ENCODE measurements at regions not wholly inside any gene's neighbourhood (a gene's known extent, or its start where the extent isn't known, plus 50 kb on each side); places are given as distances from the start of the nearest gene placed in this dataset.

- no peak for TF ChIP-seq POLR2A (IDR thresholded peaks at IDR 0.05)
- TF ChIP-seq, protein P1, sequence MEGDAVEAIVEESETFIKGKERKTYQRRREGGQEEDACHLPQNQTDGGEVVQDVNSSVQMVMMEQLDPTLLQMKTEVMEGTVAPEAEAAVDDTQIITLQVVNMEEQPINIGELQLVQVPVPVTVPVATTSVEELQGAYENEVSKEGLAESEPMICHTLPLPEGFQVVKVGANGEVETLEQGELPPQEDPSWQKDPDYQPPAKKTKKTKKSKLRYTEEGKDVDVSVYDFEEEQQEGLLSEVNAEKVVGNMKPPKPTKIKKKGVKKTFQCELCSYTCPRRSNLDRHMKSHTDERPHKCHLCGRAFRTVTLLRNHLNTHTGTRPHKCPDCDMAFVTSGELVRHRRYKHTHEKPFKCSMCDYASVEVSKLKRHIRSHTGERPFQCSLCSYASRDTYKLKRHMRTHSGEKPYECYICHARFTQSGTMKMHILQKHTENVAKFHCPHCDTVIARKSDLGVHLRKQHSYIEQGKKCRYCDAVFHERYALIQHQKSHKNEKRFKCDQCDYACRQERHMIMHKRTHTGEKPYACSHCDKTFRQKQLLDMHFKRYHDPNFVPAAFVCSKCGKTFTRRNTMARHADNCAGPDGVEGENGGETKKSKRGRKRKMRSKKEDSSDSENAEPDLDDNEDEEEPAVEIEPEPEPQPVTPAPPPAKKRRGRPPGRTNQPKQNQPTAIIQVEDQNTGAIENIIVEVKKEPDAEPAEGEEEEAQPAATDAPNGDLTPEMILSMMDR (IDR thresholded peaks at IDR 0.05 in 4 of 5, conservative IDR thresholded peaks at IDR 0.05 in 1 of 5) = no peak
Observed at GRCh38 chr5:37954561-37954960, 114.7 kb upstream of the GDNF start.

Measured in gastrocnemius medialis (tissue), 4 donors.